CD4-positive, alpha-beta T cell (primary cell): ENCODE measurements at regions not wholly inside any gene's neighbourhood (a gene's known extent, or its start where the extent isn't known, plus 50 kb on each side); places are given as distances from the start of the nearest gene placed in this dataset.

Source experiments
- ATAC-seq: fragments of 200-7000 bp; cut with Tn5 transposase; one replicate; pipeline ENCODE4 v1.10.0; 2022; ENCODE audit warnings: mild to moderate bottlenecking; ENCODE audit not compliant: poor library complexity
- CTCF ChIA-PET: fragments of 350-600 bp; sonication (Branson Sonifier 250); formaldehyde crosslinking; loops from one replicate; lab custom pipeline; 2021; ENCODE audit warnings: antibody characterized with exemption, inconsistent platforms; lab: Charles Lee
- POLR2A ChIA-PET: fragments of 350-600 bp; sonication (Branson Sonifier 250); formaldehyde crosslinking; loops from one replicate; lab custom pipeline; 2021; ENCODE audit warnings: antibody characterized with exemption, inconsistent platforms; lab: Charles Lee
- DNase-seq, 14 experiments: peaks; one replicate each; pipeline ENCODE4 v3.0.0-alpha.2; 2013 to 2020; ENCODE audit warnings: mixed read lengths in 2 of 14
- H3K27ac ChIP-seq, 2 donors: one replicate each; pipeline versions ENCODE4 v1.5.1 to v1.7.0; 2013; ENCODE audit warnings: low read length in 2 of 2, low read depth in 1 of 2, mild to moderate bottlenecking in 1 of 2
- H3K27me3 ChIP-seq, 2 experiments: 1 replicate in 1 of 2; 2 replicates in 1 of 2; pipeline versions ENCODE4 v1.6.1 to v1.7.0; 2013; ENCODE audit warnings: low read length in 2 of 2, control low read depth in 1 of 2, mild to moderate bottlenecking in 1 of 2, moderate library complexity in 1 of 2; ENCODE audit not compliant: insufficient read depth in 2 of 2, control insufficient read depth in 1 of 2
- H3K36me3 ChIP-seq: one replicate; pipeline ENCODE4 v1.6.1; 2013; ENCODE audit warnings: low read length, control low read depth; ENCODE audit not compliant: insufficient read depth
- H3K4me1 ChIP-seq: one replicate; pipeline ENCODE4 v1.6.1; 2013; ENCODE audit warnings: low read length, control low read depth; ENCODE audit not compliant: insufficient read depth
- H3K4me3 ChIP-seq: one replicate; pipeline ENCODE4 v1.5.1; 2013; ENCODE audit warnings: mild to moderate bottlenecking, low read length, moderate library complexity
- H3K9me3 ChIP-seq, 2 experiments: 1 replicate in 1 of 2; 2 replicates in 1 of 2; pipeline versions ENCODE4 v1.6.1 to v1.7.0; 2013; ENCODE audit warnings: low read length in 2 of 2, mild to moderate bottlenecking in 2 of 2, control low read depth in 1 of 2, moderate library complexity in 1 of 2; ENCODE audit not compliant: control insufficient read depth in 1 of 2, insufficient read depth in 1 of 2
- H3K27ac Mint-ChIP-seq: one replicate; pipeline ENCODE4 v1.8.0; 2020; ENCODE audit warnings: mixed read lengths
- H3K27me3 Mint-ChIP-seq: one replicate; pipeline ENCODE4 v1.8.0; 2021; ENCODE audit warnings: mixed read lengths
- H3K36me3 Mint-ChIP-seq: one replicate; pipeline ENCODE4 v1.8.0; 2021; ENCODE audit warnings: low read depth, mixed read lengths
- H3K4me1 Mint-ChIP-seq: one replicate; pipeline ENCODE4 v1.8.0; 2021; ENCODE audit warnings: low read depth, mixed read lengths
- H3K4me3 Mint-ChIP-seq: one replicate; pipeline ENCODE4 v1.8.0; 2020; ENCODE audit warnings: mild to moderate bottlenecking, mixed read lengths
- H3K9me3 Mint-ChIP-seq: one replicate; pipeline ENCODE4 v1.8.0; 2020; ENCODE audit warnings: mixed read lengths
- CTCF ChIP-seq: fragments of 200-600 bp; IDR thresholded peaks from one replicate; pipeline ENCODE4 v1.8.0; 2022; ENCODE audit warnings: antibody characterized with exemption, mild to moderate bottlenecking
- intact Hi-C, 2 experiments: fragments of 100-400 bp; cut with DNase I in 1 of 2; cut with micrococcal nuclease in 1 of 2; formaldehyde crosslinking; loops; one replicate each; pipeline versions ENCODE4 v1.15.1 to v1.9.0; 2023 to 2025; cut with DNase I, micrococcal nuclease

GRCh38 chr12:67457136-67457535 is 188.0 kb downstream of the CAND1 start:
- ChIA-PET CTCF (no interaction called here), POLR2A (no interaction called here)
- Mint-ChIP-seq H3K27me3 (no peaks in the 10 kb centered on the region), H3K27ac (no peak overlapping the region), H3K4me1 (peaks cover 8% of the 10 kb centered on the region), H3K9me3 (no peaks in the 10 kb centered on the region), H3K36me3 (no peaks in the 10 kb centered on the region), H3K4me3 (no peak overlapping the region)
- ATAC-seq (no peak), DNase-seq (no peak)
- TF ChIP-seq CTCF, result no peak
- H3K4me1 ChIP-seq, result peaks cover 7% of the 10 kb centered on the region
- no peaks in the 10 kb centered on the region for H3K9me3 ChIP-seq
- H3K4me3 ChIP-seq, result no peak overlapping the region
- H3K27ac ChIP-seq, result no peak overlapping the region
- H3K27me3 ChIP-seq, result no peaks in the 10 kb centered on the region
- intact Hi-C loops, result no loop called here
- H3K36me3 ChIP-seq, result no peaks in the 10 kb centered on the region

DNA sequence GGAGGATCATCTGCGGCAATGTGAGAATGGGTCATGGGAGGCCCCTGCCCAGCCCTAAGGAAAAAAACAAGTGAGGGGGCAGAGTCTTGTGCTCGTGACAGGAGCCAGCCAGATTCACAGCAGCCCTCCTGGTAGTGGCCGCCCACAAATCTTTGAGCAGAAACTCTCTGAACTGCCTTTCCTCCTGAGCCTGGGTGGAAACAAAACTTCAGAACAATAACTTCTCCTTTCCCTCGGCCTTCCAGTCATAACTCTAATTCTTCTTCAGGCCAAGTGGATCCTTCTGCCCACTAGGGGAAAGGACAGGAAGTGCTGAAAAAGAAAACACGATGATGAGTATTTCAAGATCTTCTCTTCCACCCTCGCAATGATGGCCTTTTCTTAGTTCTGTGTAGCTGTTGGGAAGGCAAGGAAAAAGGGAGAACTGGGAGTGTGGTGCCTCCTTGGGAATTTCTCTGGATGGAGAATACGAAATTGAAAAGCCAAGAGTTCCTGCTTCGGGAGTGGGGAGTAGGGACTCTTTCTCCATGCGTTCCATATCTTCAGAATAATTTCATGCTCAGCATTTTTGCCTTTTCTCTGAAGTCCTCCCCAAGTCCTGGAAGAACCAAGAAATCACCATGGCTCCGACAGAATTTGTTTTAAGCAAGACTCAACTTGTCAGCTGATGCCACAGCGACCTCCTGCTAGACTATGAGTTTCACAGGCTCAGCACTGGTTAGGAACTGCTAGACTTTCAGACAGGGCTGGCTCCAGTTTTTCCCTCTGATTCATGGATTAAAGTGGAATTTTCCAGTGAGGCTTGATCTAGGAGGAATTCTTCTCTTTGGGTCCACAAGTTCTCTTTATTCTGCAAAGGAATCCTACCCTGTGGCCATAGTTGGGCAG is 188.9 kb downstream of the CAND1 start:
- ATAC-seq (no peak), DNase-seq (peak in 1 of 14 experiments; percentile 18)
- Histone ChIP-seq H3K27me3 (no peaks in the 10 kb centered on the region), H3K4me1 (no peaks in the 10 kb centered on the region), H3K27ac (no peak overlapping the region), H3K36me3 (no peaks in the 10 kb centered on the region), H3K9me3 (no peaks in the 10 kb centered on the region), H3K4me3 (no peak overlapping the region)
- H3K4me1 Mint-ChIP-seq, result no peaks in the 10 kb centered on the region
- intact Hi-C loops, result no loop called here
- H3K9me3 Mint-ChIP-seq, result no peaks in the 10 kb centered on the region
- POLR2A ChIA-PET, result no interaction called here
- CTCF ChIA-PET, result no interaction called here
- no peak overlapping the region for H3K4me3 Mint-ChIP-seq
- no peaks in the 10 kb centered on the region for H3K27me3 Mint-ChIP-seq
- H3K36me3 Mint-ChIP-seq, result no peaks in the 10 kb centered on the region
- no peak overlapping the region for H3K27ac Mint-ChIP-seq
- peak; percentile 27 for TF ChIP-seq CTCF

GRCh38 chr12:67459173-67459572 is 189.4 kb upstream of the DYRK2 start:
- intact Hi-C loops, result no loop called here
- no peaks in the 10 kb centered on the region for H3K36me3 Mint-ChIP-seq

More at GRCh38 chr12:67459173-67459572, 189.4 kb upstream of the DYRK2 start:
- no peaks in the 10 kb centered on the region for H3K9me3 Mint-ChIP-seq
- Histone ChIP-seq H3K4me3 (no peak overlapping the region), H3K36me3 (no peaks in the 10 kb centered on the region), H3K9me3 (no peaks in the 10 kb centered on the region), H3K27me3 (no peaks in the 10 kb centered on the region), H3K27ac (no peak overlapping the region), H3K4me1 (no peaks in the 10 kb centered on the region)
- no peaks in the 10 kb centered on the region for H3K4me1 Mint-ChIP-seq
- ChIA-PET POLR2A (no interaction called here), CTCF (no interaction called here)
- H3K4me3 Mint-ChIP-seq, result no peak overlapping the region
- TF ChIP-seq CTCF, result no peak
- no peaks in the 10 kb centered on the region for H3K27me3 Mint-ChIP-seq
- DNase-seq, result no peak
- H3K27ac Mint-ChIP-seq, result no peak overlapping the region
- no peak for ATAC-seq
